ENCODE measurements at regions not wholly inside any gene's neighbourhood (a gene's known extent, or its start where the extent isn't known, plus 50 kb on each side); places are given as distances from the start of the nearest gene placed in this dataset.
"Not testable (repeated sequence)": the region's sequence is repeated elsewhere in the genome, so short reads cannot be mapped to it uniquely, and the experiment has no call there.

DNA sequence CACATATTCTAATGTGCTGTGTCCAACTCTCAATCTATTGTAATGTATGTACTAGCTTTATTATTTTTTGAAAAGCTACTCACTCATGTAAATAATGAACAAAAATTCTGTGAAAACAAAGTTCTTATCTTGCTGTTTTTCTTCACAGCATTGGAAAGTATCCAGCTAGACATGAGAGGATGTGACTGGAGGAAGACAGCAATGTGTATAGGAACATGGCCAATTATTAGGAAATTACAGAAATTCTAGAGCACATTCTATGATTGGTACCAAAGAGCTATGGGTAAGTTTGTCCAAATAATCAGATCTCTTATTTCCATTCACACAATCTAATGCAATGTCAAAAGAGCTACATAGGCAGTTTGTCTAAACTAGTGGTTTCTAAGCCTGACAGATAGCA lies 1100.2 kb downstream of the FSCB start:
- H3K4me1 ChIP-seq, result no peaks in the 10 kb centered on the region
- H3K27ac ChIP-seq, result no peak overlapping the region
- no peaks in the 10 kb centered on the region for H3K27me3 ChIP-seq (replicated peaks in 1 of 7)
- H3K9me3 ChIP-seq, result peaks cover 0 to 12% (median 0%) of the 10 kb centered on the region in 8 donors
- TF ChIP-seq POLR2A (IDR thresholded peaks at IDR 0.05) (no peak), POLR2AphosphoS5 (IDR thresholded peaks at IDR 0.05) (no peak), CTCF (IDR thresholded peaks at IDR 0.05 in 8 of 11, conservative IDR thresholded peaks at IDR 0.05 in 3 of 11) (no peak)
- intact Hi-C loops (cut with DNase I; ENCODE audit: low total_unique reads), result no loop called here
- H3K36me3 ChIP-seq, result no peaks in the 10 kb centered on the region
- H3K4me3 ChIP-seq, result no peak overlapping the region
- no peak for DNase-seq

DNA sequence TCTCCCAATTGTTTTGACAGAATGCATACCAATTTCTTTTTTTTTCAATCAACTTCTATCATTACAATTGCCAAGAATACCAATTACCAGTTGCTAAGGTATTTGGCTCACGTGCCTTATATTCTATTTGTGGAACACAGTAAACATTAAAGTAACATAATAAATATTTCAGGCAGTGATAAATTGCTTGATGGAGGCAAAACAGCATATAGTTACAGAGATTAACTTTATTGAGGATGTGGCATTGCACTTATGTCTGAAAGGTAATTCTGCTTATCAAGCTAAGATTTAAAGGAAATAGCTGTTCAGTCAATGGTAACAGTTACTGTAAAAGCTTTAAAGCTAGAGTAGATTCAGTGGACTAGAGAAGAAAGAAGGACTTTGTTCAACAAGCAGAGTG lies 1107.8 kb downstream of the FSCB start:
- WGBS, 5 donors, result 26 to 46% (median 40%) methylated on average over 1 of the region's 1 CpG
- Histone ChIP-seq H3K27ac (no peak overlapping the region), H3K27me3 (replicated peaks in 1 of 7) (no peaks in the 10 kb centered on the region), H3K9me3 (peaks cover 0 to 9% (median 0%) of the 10 kb centered on the region in 8 donors), H3K4me3 (no peak overlapping the region), H3K36me3 (no peaks in the 10 kb centered on the region), H3K4me1 (no peaks in the 10 kb centered on the region)
- DNase-seq, result no peak
- intact Hi-C loops (cut with DNase I; ENCODE audit: low total_unique reads), result no loop called here
- TF ChIP-seq POLR2AphosphoS5 (IDR thresholded peaks at IDR 0.05) (no peak), CTCF (IDR thresholded peaks at IDR 0.05 in 8 of 11, conservative IDR thresholded peaks at IDR 0.05 in 3 of 11) (no peak), POLR2A (IDR thresholded peaks at IDR 0.05) (no peak)

DNA sequence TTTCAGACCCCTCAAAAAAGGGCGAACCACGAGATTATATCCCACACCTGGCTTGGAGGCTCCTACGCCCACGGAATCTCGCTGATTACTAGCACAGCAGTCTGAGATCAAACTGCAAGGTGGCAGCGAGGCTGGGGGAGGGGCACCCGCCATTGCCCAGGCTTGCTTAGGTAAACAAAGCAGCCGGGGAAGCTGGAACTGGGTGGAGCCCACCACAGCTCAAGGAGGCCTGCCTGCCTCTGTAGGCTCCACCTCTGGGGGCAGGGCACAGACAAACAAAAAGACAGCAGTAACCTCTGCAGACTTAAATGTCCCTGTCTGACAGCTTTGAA lies 1136.6 kb downstream of the FSCB start:
- intact Hi-C loops (cut with DNase I; ENCODE audit: low total_unique reads); H3K27me3 ChIP-seq (replicated peaks in 1 of 7); H3K4me3 ChIP-seq; H3K4me1 ChIP-seq; H3K36me3 ChIP-seq; DNase-seq; H3K27ac ChIP-seq: not testable (repeated sequence)
- 88 to 95% (median 92%) methylated on average over 6 to 8 of the region's 8 CpGs for whole genome bisulfite sequencing, 5 donors
- peaks cover 0 to 11% (median 7%) of the 10 kb centered on the region in 8 donors for H3K9me3 ChIP-seq

DNA sequence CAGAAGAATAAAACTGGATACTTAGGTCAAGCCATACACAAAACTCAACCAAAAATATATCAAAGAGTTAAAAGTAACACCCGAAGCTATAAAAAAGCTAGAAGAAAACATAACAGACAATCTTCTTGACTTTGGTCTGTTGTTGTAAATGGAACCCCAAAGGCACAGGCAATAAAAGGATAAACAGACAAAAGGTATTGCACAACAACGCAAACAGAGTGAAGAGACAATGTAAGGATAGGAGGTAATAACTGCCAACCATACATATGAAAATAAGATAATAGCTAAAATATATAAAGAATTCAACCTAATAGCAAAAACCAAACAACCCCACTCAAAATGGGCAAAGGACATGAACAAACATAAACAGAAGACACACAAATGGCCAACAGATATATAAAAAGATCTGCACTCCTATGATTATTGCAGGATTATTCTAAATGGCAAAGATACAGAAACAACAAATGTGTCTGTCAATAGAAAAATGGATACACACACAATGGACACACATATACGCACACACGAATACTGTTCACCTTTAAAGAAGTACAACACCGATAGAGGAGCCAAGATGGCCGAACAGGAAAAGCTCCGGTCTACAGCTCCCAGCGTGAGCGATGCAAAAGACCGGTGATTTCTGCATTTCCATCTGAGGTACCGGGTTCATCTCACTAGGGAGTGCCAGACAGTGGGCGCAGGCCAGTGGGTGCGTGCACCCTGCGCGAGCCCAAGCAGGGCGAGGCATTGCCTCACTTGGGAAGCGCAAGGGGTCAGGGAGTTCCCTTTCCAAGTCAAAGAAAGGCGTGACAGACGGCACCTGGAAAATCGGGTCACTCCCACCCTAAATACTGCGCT lies 1137.1 kb downstream of the FSCB start:
- DNase-seq, result no peak
- intact Hi-C loops (cut with DNase I; ENCODE audit: low total_unique reads), result no loop called here
- H3K4me3 ChIP-seq, result no peak overlapping the region
- TF ChIP-seq POLR2AphosphoS5 (IDR thresholded peaks at IDR 0.05) (no peak), CTCF (IDR thresholded peaks at IDR 0.05 in 8 of 11, conservative IDR thresholded peaks at IDR 0.05 in 3 of 11) (no peak), POLR2A (IDR thresholded peaks at IDR 0.05) (no peak)
- no peaks in the 10 kb centered on the region for H3K27me3 ChIP-seq (replicated peaks in 1 of 7)
- H3K9me3 ChIP-seq, result peaks cover 0 to 11% (median 7%) of the 10 kb centered on the region in 8 donors
- no peaks in the 10 kb centered on the region for H3K36me3 ChIP-seq
- no peaks in the 10 kb centered on the region for H3K4me1 ChIP-seq
- 90 to 96% (median 92%) methylated on average over 18 to 21 of the region's 21 CpGs for WGBS, 5 donors
- no peak overlapping the region for H3K27ac ChIP-seq

All from spleen (tissue), 11 donors.